Panc1 (cell line): ENCODE measurements at regions not wholly inside any gene's neighbourhood (a gene's known extent, or its start where the extent isn't known, plus 50 kb on each side); places are given as distances from the start of the nearest gene placed in this dataset.
"Not testable (repeated sequence)": the region's sequence is repeated elsewhere in the genome, so short reads cannot be mapped to it uniquely, and the experiment has no call there.

ENCODE experiments used
- CTCF ChIP-seq: fragments of 450-650 bp; IDR thresholded peaks from 2 replicates; pipeline ENCODE4 v1.5.1; 2017; ENCODE audit warnings: mild to moderate bottlenecking
- POLR2AphosphoS5 ChIP-seq: IDR thresholded peaks from 2 replicates; pipeline ENCODE4 v1.6.1; 2012; ENCODE audit warnings: mild to moderate bottlenecking, low read depth, low read length, moderate library complexity
- SIN3A ChIP-seq: IDR thresholded peaks from 2 replicates; pipeline ENCODE4 v1.6.1; 2012; ENCODE audit warnings: low read depth, mild to moderate bottlenecking, low read length, moderate library complexity, borderline replicate concordance; ENCODE audit not compliant: insufficient read depth
- TCF7L2 ChIP-seq: IDR thresholded peaks from 2 replicates; pipeline ENCODE4 v1.6.1; 2011; ENCODE audit warnings: mild to moderate bottlenecking, low read depth, low read length, inconsistent platforms
- TF ChIP-seq, protein P1 (sequence below), 2 experiments: IDR thresholded peaks; 2 replicates each; pipeline ENCODE4 v1.6.1; 2011 to 2012; ENCODE audit warnings: low read depth in 2 of 2, control low read depth in 1 of 2, low read length in 1 of 2, mild to moderate bottlenecking in 1 of 2, moderate library complexity in 1 of 2; ENCODE audit not compliant: insufficient read depth in 1 of 2

- not testable (repeated sequence) for TF ChIP-seq CTCF, POLR2AphosphoS5, SIN3A, TCF7L2
- TF ChIP-seq, protein P1, sequence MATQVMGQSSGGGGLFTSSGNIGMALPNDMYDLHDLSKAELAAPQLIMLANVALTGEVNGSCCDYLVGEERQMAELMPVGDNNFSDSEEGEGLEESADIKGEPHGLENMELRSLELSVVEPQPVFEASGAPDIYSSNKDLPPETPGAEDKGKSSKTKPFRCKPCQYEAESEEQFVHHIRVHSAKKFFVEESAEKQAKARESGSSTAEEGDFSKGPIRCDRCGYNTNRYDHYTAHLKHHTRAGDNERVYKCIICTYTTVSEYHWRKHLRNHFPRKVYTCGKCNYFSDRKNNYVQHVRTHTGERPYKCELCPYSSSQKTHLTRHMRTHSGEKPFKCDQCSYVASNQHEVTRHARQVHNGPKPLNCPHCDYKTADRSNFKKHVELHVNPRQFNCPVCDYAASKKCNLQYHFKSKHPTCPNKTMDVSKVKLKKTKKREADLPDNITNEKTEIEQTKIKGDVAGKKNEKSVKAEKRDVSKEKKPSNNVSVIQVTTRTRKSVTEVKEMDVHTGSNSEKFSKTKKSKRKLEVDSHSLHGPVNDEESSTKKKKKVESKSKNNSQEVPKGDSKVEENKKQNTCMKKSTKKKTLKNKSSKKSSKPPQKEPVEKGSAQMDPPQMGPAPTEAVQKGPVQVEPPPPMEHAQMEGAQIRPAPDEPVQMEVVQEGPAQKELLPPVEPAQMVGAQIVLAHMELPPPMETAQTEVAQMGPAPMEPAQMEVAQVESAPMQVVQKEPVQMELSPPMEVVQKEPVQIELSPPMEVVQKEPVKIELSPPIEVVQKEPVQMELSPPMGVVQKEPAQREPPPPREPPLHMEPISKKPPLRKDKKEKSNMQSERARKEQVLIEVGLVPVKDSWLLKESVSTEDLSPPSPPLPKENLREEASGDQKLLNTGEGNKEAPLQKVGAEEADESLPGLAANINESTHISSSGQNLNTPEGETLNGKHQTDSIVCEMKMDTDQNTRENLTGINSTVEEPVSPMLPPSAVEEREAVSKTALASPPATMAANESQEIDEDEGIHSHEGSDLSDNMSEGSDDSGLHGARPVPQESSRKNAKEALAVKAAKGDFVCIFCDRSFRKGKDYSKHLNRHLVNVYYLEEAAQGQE (IDR thresholded peaks at IDR 0.05; ENCODE audit: insufficient read depth in 1 of 2, low read depth in 2 of 2, low read length in 1 of 2): not testable (repeated sequence)
Measured at GRCh38 chr1:120981489-120982094, 92.0 kb downstream of the PPIAL4A start.
